DND-41 (cell line): ENCODE measurements at regions not wholly inside any gene's neighbourhood (a gene's known extent, or its start where the extent isn't known, plus 50 kb on each side); places are given as distances from the start of the nearest gene placed in this dataset.

Experiments
- ATAC-seq: fragments of 200-7000 bp; cut with Tn5 transposase; 3 replicates; pipeline ENCODE4 v1.9.1; 2021; ENCODE audit warnings: low read depth; ENCODE audit not compliant: insufficient read depth
- DNase-seq: peaks from one replicate; pipeline ENCODE4 v3.0.0-alpha.2; 2020
- H2AFZ ChIP-seq: 2 replicates; pipeline ENCODE4 v1.6.0; 2012; ENCODE audit warnings: low read depth, low read length
- H3K27ac ChIP-seq: 2 replicates; pipeline ENCODE4 v1.5.1; 2012; ENCODE audit warnings: low read length, inconsistent platforms
- H3K27me3 ChIP-seq: fragments of 200-600 bp; sonication (generic); 2 replicates; pipeline ENCODE4 v1.6.0; 2012; ENCODE audit warnings: low read length, mild to moderate bottlenecking, inconsistent platforms; ENCODE audit not compliant: insufficient read depth, poor library complexity
- H3K36me3 ChIP-seq: 2 replicates; pipeline ENCODE4 v1.5.1; 2012; ENCODE audit warnings: low read length, inconsistent platforms; ENCODE audit not compliant: insufficient read depth
- H3K4me1 ChIP-seq: 2 replicates; pipeline ENCODE4 v1.5.1; 2012; ENCODE audit warnings: mild to moderate bottlenecking, low read length; ENCODE audit not compliant: insufficient read depth
- H3K4me2 ChIP-seq: 2 replicates; pipeline ENCODE4 v1.6.0; 2012; ENCODE audit warnings: mild to moderate bottlenecking, moderate library complexity, low read length, inconsistent platforms; ENCODE audit not compliant: insufficient read depth
- H3K4me3 ChIP-seq, 2 experiments: fragments of 200-600 bp in 1 of 2; shearing (Covaris generic) in 1 of 2; 2 replicates each; pipeline ENCODE4 v1.5.1; 2012 to 2016; ENCODE audit warnings: inconsistent platforms in 2 of 2, low read length in 2 of 2, mild to moderate bottlenecking in 2 of 2, low read depth in 1 of 2, moderate library complexity in 1 of 2
- H3K79me2 ChIP-seq: 2 replicates; pipeline ENCODE4 v1.6.0; 2012; ENCODE audit warnings: low read length, inconsistent platforms; ENCODE audit not compliant: insufficient read depth
- H3K9ac ChIP-seq: 2 replicates; pipeline ENCODE4 v1.6.0; 2012; ENCODE audit warnings: low read depth, mild to moderate bottlenecking, inconsistent platforms, low read length, moderate library complexity
- H3K9me3 ChIP-seq: 2 replicates; pipeline ENCODE4 v1.5.1; 2012; ENCODE audit warnings: low read length, moderate library complexity, mild to moderate bottlenecking, inconsistent platforms; ENCODE audit not compliant: insufficient read depth, severe bottlenecking
- H4K20me1 ChIP-seq: 2 replicates; pipeline ENCODE4 v1.6.0; 2012; ENCODE audit warnings: low read length; ENCODE audit not compliant: insufficient read depth
- CTCF ChIP-seq: IDR thresholded peaks from 2 replicates; pipeline ENCODE4 v1.5.1; 2012; ENCODE audit warnings: borderline replicate concordance, low read length, moderate library complexity, mild to moderate bottlenecking; ENCODE audit not compliant: poor library complexity, severe bottlenecking; ENCODE audit errors: extremely low read depth
- EZH2 ChIP-seq: IDR thresholded peaks from 3 replicates; pipeline ENCODE4 v1.6.1; 2012; ENCODE audit warnings: borderline replicate concordance, low read depth, mild to moderate bottlenecking, moderate library complexity, low read length, inconsistent platforms; ENCODE audit not compliant: severe bottlenecking

DNA sequence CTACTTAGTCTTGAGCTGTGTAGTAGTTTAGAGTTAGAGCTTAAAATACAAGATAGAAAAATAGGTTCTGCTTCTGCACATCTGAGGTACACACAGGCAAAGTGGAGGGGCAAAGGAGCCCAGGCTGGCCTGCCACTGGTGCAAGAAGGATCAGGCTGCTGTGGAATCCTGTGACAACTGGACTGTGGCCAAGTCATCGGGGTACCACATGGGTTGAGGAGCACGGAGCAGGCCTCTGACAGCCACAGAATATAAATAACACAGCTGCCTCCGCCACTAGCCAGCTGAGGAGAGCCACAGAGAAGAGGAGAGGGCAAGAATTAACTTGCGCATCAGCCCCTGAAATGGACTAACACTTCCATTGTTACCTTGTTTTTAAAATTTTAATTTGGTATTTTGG is 206.0 kb upstream of the MARCKS start:
- no peaks in the 10 kb centered on the region for H4K20me1 ChIP-seq
- no peaks in the 10 kb centered on the region for H3K27me3 ChIP-seq
- H3K4me3 ChIP-seq = no peak overlapping the region
- DNase-seq = no peak
- H3K9me3 ChIP-seq = no peaks in the 10 kb centered on the region
- TF ChIP-seq CTCF (no peak), EZH2 (no peak)
- H3K4me2 ChIP-seq = no peak overlapping the region
- no peak for ATAC-seq
- H3K9ac ChIP-seq = no peak overlapping the region
- no peaks in the 10 kb centered on the region for H3K4me1 ChIP-seq
- no peaks in the 10 kb centered on the region for H3K79me2 ChIP-seq
- no peak overlapping the region for H3K27ac ChIP-seq
- no peak overlapping the region for H2AFZ ChIP-seq
- no peaks in the 10 kb centered on the region for H3K36me3 ChIP-seq

GRCh38 chr6:113651920-113652319 is 205.2 kb upstream of the MARCKS start:
- Histone ChIP-seq H3K4me3 (no peak overlapping the region), H3K36me3 (no peaks in the 10 kb centered on the region), H4K20me1 (no peaks in the 10 kb centered on the region), H3K4me2 (no peak overlapping the region), H3K9me3 (no peaks in the 10 kb centered on the region), H3K4me1 (no peaks in the 10 kb centered on the region), H2AFZ (no peak overlapping the region), H3K79me2 (no peaks in the 10 kb centered on the region), H3K27me3 (no peaks in the 10 kb centered on the region), H3K27ac (no peak overlapping the region), H3K9ac (no peak overlapping the region)
- no peak for DNase-seq
- no peak for ATAC-seq
- TF ChIP-seq CTCF (no peak), EZH2 (no peak)

DNA sequence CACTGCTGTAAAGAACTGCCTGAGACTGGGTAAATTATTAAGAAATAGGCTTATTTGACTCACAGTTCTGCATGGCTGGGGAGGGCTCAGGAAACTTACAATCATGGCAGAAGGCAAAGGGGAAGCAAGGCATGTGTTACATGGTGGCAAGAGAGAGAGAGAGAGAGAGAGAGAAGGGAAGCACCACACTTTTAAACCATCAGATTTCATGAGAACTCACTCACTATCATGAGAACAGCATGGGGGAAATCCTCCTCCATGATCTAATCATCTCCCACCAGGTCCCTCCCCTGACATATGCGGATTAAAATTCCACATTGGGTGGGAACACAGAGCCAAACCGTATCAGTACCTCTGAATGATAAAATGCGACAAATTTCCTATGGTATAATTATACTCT is 203.9 kb upstream of the MARCKS start:
- no peaks in the 10 kb centered on the region for H3K9me3 ChIP-seq
- DNase-seq (no peak), ATAC-seq (no peak)
- H3K27ac ChIP-seq = no peak overlapping the region
- TF ChIP-seq EZH2 (no peak), CTCF (no peak)
- no peak overlapping the region for H3K9ac ChIP-seq
- H3K27me3 ChIP-seq = no peaks in the 10 kb centered on the region
- H3K36me3 ChIP-seq = no peaks in the 10 kb centered on the region
- no peak overlapping the region for H3K4me2 ChIP-seq
- no peaks in the 10 kb centered on the region for H3K79me2 ChIP-seq
- H2AFZ ChIP-seq = no peak overlapping the region
- no peaks in the 10 kb centered on the region for H3K4me1 ChIP-seq
- H4K20me1 ChIP-seq = no peaks in the 10 kb centered on the region
- no peak overlapping the region for H3K4me3 ChIP-seq

DNA sequence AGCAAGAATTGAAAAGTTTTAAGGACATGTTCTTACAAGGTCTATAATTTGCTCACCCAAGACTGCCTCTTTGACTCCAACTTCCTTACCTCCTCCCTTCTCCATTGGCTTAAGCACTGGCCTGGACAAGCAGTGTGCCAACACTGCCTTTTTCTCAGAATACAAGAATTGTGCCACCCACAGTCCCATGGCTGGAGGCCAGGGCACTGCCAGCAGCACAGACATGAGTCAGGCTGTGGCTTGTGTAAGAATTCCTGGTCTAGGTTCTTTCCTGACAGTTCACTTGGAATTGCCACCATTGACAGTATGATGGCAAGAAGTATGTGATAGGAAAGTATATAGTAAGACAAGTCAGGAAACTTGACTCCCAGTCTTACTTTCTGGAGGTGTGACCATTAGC is 202.7 kb upstream of the MARCKS start:
- Histone ChIP-seq H3K4me1 (no peaks in the 10 kb centered on the region), H4K20me1 (no peaks in the 10 kb centered on the region), H3K36me3 (no peaks in the 10 kb centered on the region), H3K9me3 (no peaks in the 10 kb centered on the region), H3K27ac (no peak overlapping the region), H3K4me2 (no peak overlapping the region), H2AFZ (no peak overlapping the region), H3K4me3 (no peak overlapping the region), H3K27me3 (no peaks in the 10 kb centered on the region), H3K79me2 (no peaks in the 10 kb centered on the region), H3K9ac (no peak overlapping the region)
- no peak for TF ChIP-seq EZH2
- TF ChIP-seq CTCF = no peak
- DNase-seq = no peak
- no peak for ATAC-seq
